ENCODE measurements at regions not wholly inside any gene's neighbourhood (a gene's known extent, or its start where the extent isn't known, plus 50 kb on each side); places are given as distances from the start of the nearest gene placed in this dataset.

- TF ChIP-seq EZH2 (IDR thresholded peaks at IDR 0.05; ENCODE audit: borderline replicate concordance, low read depth, low read length, poor library complexity, severe bottlenecking), result no peak
- TF ChIP-seq CTCF (conservative IDR thresholded peaks at IDR 0.05; ENCODE audit: low read depth, low read length), result no peak
These were observed 253.7 kb downstream of the ANKRD7 start for GRCh38 chr7:118478236-118478635.

Data from A673 (cell line).